HEK293T (cell line): ENCODE measurements at regions not wholly inside any gene's neighbourhood (a gene's known extent, or its start where the extent isn't known, plus 50 kb on each side); places are given as distances from the start of the nearest gene placed in this dataset.

Experiments used
- ARNT ChIP-seq: fragments of 450-650 bp; IDR thresholded peaks from 2 replicates; pipeline ENCODE4 v1.6.1; 2017; ENCODE audit warnings: mild to moderate bottlenecking
- BHLHE40 ChIP-seq: fragments of 450-650 bp; IDR thresholded peaks from 2 replicates; pipeline ENCODE4 v1.6.1; 2016; ENCODE audit warnings: mild to moderate bottlenecking, moderate library complexity, borderline replicate concordance
- FOXK2 ChIP-seq: fragments of 450-650 bp; IDR thresholded peaks from 2 replicates; pipeline ENCODE4 v1.6.1; 2016; ENCODE audit warnings: mild to moderate bottlenecking
- FOXM1 ChIP-seq: fragments of 450-650 bp; IDR thresholded peaks from 2 replicates; pipeline ENCODE4 v1.6.1; 2017; ENCODE audit warnings: mild to moderate bottlenecking, borderline replicate concordance
- SP1 ChIP-seq: fragments of 450-650 bp; IDR thresholded peaks from 2 replicates; pipeline ENCODE4 v1.6.1; 2017
- TF ChIP-seq, protein P1 (sequence below): fragments of 450-650 bp; IDR thresholded peaks from 2 replicates; pipeline ENCODE4 v1.6.1; 2016

DNA sequence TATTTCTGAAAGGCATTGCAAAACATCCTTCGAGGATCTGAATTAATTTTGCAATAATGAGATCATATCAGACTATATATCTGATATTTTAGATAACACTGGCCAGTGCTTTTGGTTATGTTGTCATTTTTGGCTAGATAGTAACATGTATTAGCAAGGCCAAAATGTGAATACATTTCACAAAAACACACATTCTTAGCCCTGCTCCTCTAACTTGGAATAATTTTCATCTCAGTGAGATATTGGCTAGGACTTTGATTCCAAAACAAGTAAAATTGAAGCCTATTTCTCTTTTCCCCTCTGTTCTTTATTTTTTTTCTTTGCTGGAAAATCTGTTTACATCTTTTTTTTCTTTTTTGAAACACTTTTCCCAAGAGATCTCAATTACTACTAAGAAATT lies 466.8 kb upstream of the CDH4 start:
- TF ChIP-seq ARNT = no peak
- TF ChIP-seq, protein P1, sequence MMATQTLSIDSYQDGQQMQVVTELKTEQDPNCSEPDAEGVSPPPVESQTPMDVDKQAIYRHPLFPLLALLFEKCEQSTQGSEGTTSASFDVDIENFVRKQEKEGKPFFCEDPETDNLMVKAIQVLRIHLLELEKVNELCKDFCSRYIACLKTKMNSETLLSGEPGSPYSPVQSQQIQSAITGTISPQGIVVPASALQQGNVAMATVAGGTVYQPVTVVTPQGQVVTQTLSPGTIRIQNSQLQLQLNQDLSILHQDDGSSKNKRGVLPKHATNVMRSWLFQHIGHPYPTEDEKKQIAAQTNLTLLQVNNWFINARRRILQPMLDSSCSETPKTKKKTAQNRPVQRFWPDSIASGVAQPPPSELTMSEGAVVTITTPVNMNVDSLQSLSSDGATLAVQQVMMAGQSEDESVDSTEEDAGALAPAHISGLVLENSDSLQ = no peak
- no peak for TF ChIP-seq SP1
- TF ChIP-seq FOXK2 = no peak
- no peak for TF ChIP-seq BHLHE40
- TF ChIP-seq FOXM1 = no peak
